IMR-90 (cell line): ENCODE measurements at regions not wholly inside any gene's neighbourhood (a gene's known extent, or its start where the extent isn't known, plus 50 kb on each side); places are given as distances from the start of the nearest gene placed in this dataset.

ENCODE experiments used
- ATAC-seq: fragments of 200-7000 bp; cut with Tn5 transposase; 2 replicates; pipeline ENCODE4 v1.9.1; 2020; ENCODE audit warnings: low read depth, mild to moderate bottlenecking, moderate library complexity
- BruUV-seq: library from RNA; stranded (reverse); fragments of 400-500 nt; replicated peaks from 2 replicates; lab custom pipeline; 2021; lab: Mats Ljungman, UMichigan
- CTCF ChIA-PET: fragments of 300-600 bp; formaldehyde crosslinking; extraction: SDS; loops from one replicate; lab custom pipeline; 2021; ENCODE audit warnings: antibody characterized with exemption; lab: Yijun Ruan, JAX
- POLR2A ChIA-PET: fragments of 300-600 bp; sonication (Branson Sonifier 250); formaldehyde crosslinking; loops from one replicate; lab custom pipeline; 2022; ENCODE audit warnings: antibody characterized with exemption; ENCODE audit not compliant: unreplicated experiment; lab: Charles Lee
- DNase-seq: peaks from one replicate; pipeline ENCODE4 v3.0.0; 2013
- H2AFZ ChIP-seq: replicated peaks from 2 replicates; pipeline ENCODE3; 2013; ENCODE audit warnings: low read length, mild to moderate bottlenecking; ENCODE audit not compliant: poor library complexity
- H2AK5ac ChIP-seq: 2 replicates; pipeline ENCODE4 v1.6.1; 2013; ENCODE audit warnings: low read depth, low read length, inconsistent platforms
- H2AK9ac ChIP-seq: replicated peaks from 2 replicates; pipeline ENCODE3; 2013; ENCODE audit warnings: mild to moderate bottlenecking, low read depth, low read length, moderate library complexity; ENCODE audit not compliant: poor library complexity
- H2BK120ac ChIP-seq: 2 replicates; pipeline ENCODE4 v1.6.1; 2013; ENCODE audit warnings: low read depth, low read length, inconsistent platforms
- H2BK15ac ChIP-seq: 3 replicates; pipeline ENCODE4 v1.6.1; 2013; ENCODE audit warnings: low read depth, low read length, inconsistent platforms
- H2BK20ac ChIP-seq: 2 replicates; pipeline ENCODE4 v1.6.1; 2013; ENCODE audit warnings: low read depth, mild to moderate bottlenecking, inconsistent platforms, low read length, moderate library complexity
- H2BK5ac ChIP-seq: 2 replicates; pipeline ENCODE4 v1.6.1; 2013; ENCODE audit warnings: mild to moderate bottlenecking, low read depth, low read length, inconsistent platforms; ENCODE audit not compliant: poor library complexity, severe bottlenecking
- H3K14ac ChIP-seq: replicated peaks from 2 replicates; pipeline ENCODE4 v1.6.1; 2013; ENCODE audit warnings: low read depth, low read length, inconsistent platforms
- H3K18ac ChIP-seq: 2 replicates; pipeline ENCODE4 v1.6.1; 2013; ENCODE audit warnings: low read depth, low read length, control low read depth
- H3K23ac ChIP-seq: 2 replicates; pipeline ENCODE4 v1.6.1; 2013; ENCODE audit warnings: low read depth, low read length, inconsistent platforms
- H3K27ac ChIP-seq: 2 replicates; pipeline ENCODE4 v1.5.1; 2013; ENCODE audit warnings: mild to moderate bottlenecking, control low read depth, low read length; ENCODE audit not compliant: insufficient read depth
- H3K27me3 ChIP-seq: 2 replicates; pipeline ENCODE4 v1.6.1; 2013; ENCODE audit warnings: low read length; ENCODE audit not compliant: control insufficient read depth, insufficient read depth
- H3K36me3 ChIP-seq: 2 replicates; pipeline ENCODE4 v1.6.1; 2013; ENCODE audit warnings: low read length, mixed read lengths; ENCODE audit not compliant: control insufficient read depth, insufficient read depth
- H3K4ac ChIP-seq: 2 replicates; pipeline ENCODE4 v1.6.1; 2013; ENCODE audit warnings: low read depth, low read length, inconsistent platforms
- H3K4me1 ChIP-seq: 2 replicates; pipeline ENCODE4 v1.6.1; 2013; ENCODE audit warnings: low read length, mixed read lengths; ENCODE audit not compliant: control insufficient read depth, insufficient read depth
- H3K4me2 ChIP-seq: 2 replicates; pipeline ENCODE4 v1.6.1; 2013; ENCODE audit warnings: low read depth, mild to moderate bottlenecking, control low read depth, low read length, moderate library complexity
- H3K4me3 ChIP-seq: 2 replicates; pipeline ENCODE4 v1.5.1; 2013; ENCODE audit warnings: low read depth, mild to moderate bottlenecking, control low read depth, low read length, moderate library complexity; ENCODE audit not compliant: insufficient read depth
- H3K56ac ChIP-seq: 2 replicates; pipeline ENCODE4 v1.6.1; 2013; ENCODE audit warnings: low read length, inconsistent platforms; ENCODE audit not compliant: insufficient read depth; ENCODE audit errors: extremely low read depth
- H3K79me1 ChIP-seq, 2 experiments: 2 replicates each; pipeline ENCODE4 v1.6.1; 2013; ENCODE audit warnings: low read length in 2 of 2, inconsistent platforms in 1 of 2, low read depth in 1 of 2
- H3K9ac ChIP-seq: 2 replicates; pipeline ENCODE4 v1.6.1; 2013; ENCODE audit warnings: low read depth, low read length, control low read depth
- H3K9me1 ChIP-seq: 2 replicates; pipeline ENCODE4 v1.6.1; 2013; ENCODE audit warnings: low read length, inconsistent platforms; ENCODE audit not compliant: insufficient read depth
- H3K9me3 ChIP-seq: 2 replicates; pipeline ENCODE4 v1.6.1; 2013; ENCODE audit warnings: low read length; ENCODE audit not compliant: control insufficient read depth, insufficient read depth
- H4K20me1 ChIP-seq: 2 replicates; pipeline ENCODE4 v1.6.1; 2013; ENCODE audit warnings: low read length, inconsistent platforms; ENCODE audit not compliant: insufficient read depth
- H4K5ac ChIP-seq: 2 replicates; pipeline ENCODE4 v1.6.1; 2013; ENCODE audit warnings: mild to moderate bottlenecking, low read depth, low read length, control low read depth
- H4K8ac ChIP-seq, 2 experiments: 2 replicates each; pipeline ENCODE4 v1.6.1; 2013; ENCODE audit warnings: low read depth in 2 of 2, low read length in 2 of 2, control low read depth in 1 of 2, inconsistent platforms in 1 of 2
- H4K91ac ChIP-seq: 2 replicates; pipeline ENCODE4 v1.6.1; 2013; ENCODE audit warnings: low read depth, low read length, inconsistent platforms; ENCODE audit not compliant: insufficient read depth
- CHD1 ChIP-seq: IDR thresholded peaks from 2 replicates; pipeline ENCODE4 v1.6.1; 2012; ENCODE audit warnings: low read depth, low read length, improper control_type of control experiment
- MAFK ChIP-seq: IDR thresholded peaks from 2 replicates; pipeline ENCODE4 v1.6.1; 2012; ENCODE audit warnings: low read depth, low read length, improper control_type of control experiment
- NFE2L2 ChIP-seq: fragments of 150-350 bp; IDR thresholded peaks from 2 replicates; pipeline ENCODE4 v1.6.1; 2016; ENCODE audit warnings: low read depth, mild to moderate bottlenecking, low read length
- RFX5 ChIP-seq: IDR thresholded peaks from 2 replicates; pipeline ENCODE4 v1.8.0; 2012; ENCODE audit warnings: low read depth, mild to moderate bottlenecking, low read length, moderate library complexity
- SMC3 ChIP-seq: fragments of 150-350 bp; IDR thresholded peaks from 2 replicates; pipeline ENCODE4 v1.6.1; 2016; ENCODE audit warnings: low read depth, mild to moderate bottlenecking, antibody characterized with exemption, low read length, moderate library complexity
- USF2 ChIP-seq: fragments of 150-350 bp; IDR thresholded peaks from 2 replicates; pipeline ENCODE4 v1.6.1; 2017; ENCODE audit warnings: mild to moderate bottlenecking, antibody characterized with exemption, low read length, low read depth
- WGBS, 2 experiments: methylation state at CpG; one replicate each; pipeline versions ENCODE4 v1.1.5 to v1.1.7; 2013; ENCODE audit warnings: missing lambda C conversion rate in 2 of 2; ENCODE audit not compliant: insufficient read length in 1 of 2; ENCODE audit errors: extremely low coverage in 2 of 2; 5-methylcytosine and 5-hydroxymethylcytosine counted together
- dilution Hi-C: fragments of 300-500 bp; cut with HindIII; formaldehyde crosslinking; loops from one replicate; pipeline ENCODE4 v1.14.3; 2018; ENCODE audit warnings: low sequenced_read_pairs; ENCODE audit not compliant: unreplicated experiment
- in situ Hi-C: fragments of 300-500 bp; cut with MboI; formaldehyde crosslinking; loops from 3 replicates; pipeline ENCODE4 v1.14.3; 2019; ENCODE audit warnings: low sequenced_read_pairs, inconsistent platforms, mixed read lengths
- intact Hi-C: fragments of 100-400 bp; cut with micrococcal nuclease; formaldehyde crosslinking; loops from 2 replicates; pipeline ENCODE4 v1.10.0; 2022

- ChIA-PET POLR2A (interaction anchor here (0.7 kb wide), 1 partner anchor 944 kb away, joined by 3 read pairs; no protein-coding TSS in a partner anchor), CTCF (no interaction called here)
- no peak overlapping the region for H3K14ac ChIP-seq
- no peak overlapping the region for H3K23ac ChIP-seq
- H3K18ac ChIP-seq: no peak overlapping the region
- H3K56ac ChIP-seq: no peak overlapping the region
- intact Hi-C loops (no loop called here), dilution Hi-C loops (no loop called here), in situ Hi-C loops (no loop called here)
- H2BK120ac ChIP-seq: no peak overlapping the region
- no peak overlapping the region for H2BK15ac ChIP-seq
- H4K5ac ChIP-seq: no peak overlapping the region
- H2AK5ac ChIP-seq: no peak overlapping the region
- H3K4me1 ChIP-seq: no peaks in the 10 kb centered on the region
- H3K27me3 ChIP-seq: peaks cover 2% of the 10 kb centered on the region; the same call in 1 of the 2 replicates
- H3K9me3 ChIP-seq: no peaks in the 10 kb centered on the region
- H3K79me1 ChIP-seq: no peaks in the 10 kb centered on the region
- no peak overlapping the region for H3K4me3 ChIP-seq
- no peak overlapping the region for H2BK5ac ChIP-seq
- no peaks in the 10 kb centered on the region for H3K36me3 ChIP-seq
- H2AFZ ChIP-seq: no peak overlapping the region
- H4K91ac ChIP-seq: no peak overlapping the region
- H2BK20ac ChIP-seq: no peak overlapping the region
- H3K4ac ChIP-seq: no peak overlapping the region
- H3K4me2 ChIP-seq: no peak overlapping the region
- ATAC-seq (no peak), DNase-seq (no peak)
- BruUV-seq: no TSS peak
- no peak overlapping the region for H3K27ac ChIP-seq
- H2AK9ac ChIP-seq: no peak overlapping the region
- H3K9me1 ChIP-seq: no peaks in the 10 kb centered on the region
- TF ChIP-seq USF2: no peak
- TF ChIP-seq RFX5: no peak
- no peak for TF ChIP-seq NFE2L2
- no peak for TF ChIP-seq MAFK
- no peak for TF ChIP-seq SMC3
- no peak for TF ChIP-seq CHD1
- WGBS, 2 experiments: no CpG with 5 or more reads among the region's 1 CpG
- no peak overlapping the region for H4K8ac ChIP-seq
- no peaks in the 10 kb centered on the region for H4K20me1 ChIP-seq
- H3K9ac ChIP-seq: no peak overlapping the region
Measured at GRCh38 chr5:158431369-158432029, 572.6 kb upstream of the CLINT1 start.
